NT2/D1 (cell line): ENCODE measurements at regions not wholly inside any gene's neighbourhood (a gene's known extent, or its start where the extent isn't known, plus 50 kb on each side); places are given as distances from the start of the nearest gene placed in this dataset.

ENCODE experiments used
- DNase-seq: peaks from one replicate; pipeline ENCODE4 v3.0.0-alpha.2; 2011; ENCODE audit warnings: low read depth, low spot score
- H3K27me3 ChIP-seq: 2 replicates; pipeline ENCODE4 v1.6.0; 2011; ENCODE audit warnings: mild to moderate bottlenecking; ENCODE audit not compliant: insufficient read length, insufficient read depth
- H3K36me3 ChIP-seq: 2 replicates; pipeline ENCODE4 v1.6.1; 2011; ENCODE audit warnings: mild to moderate bottlenecking, low read length, mixed read lengths; ENCODE audit not compliant: insufficient read depth, insufficient read length
- H3K4me1 ChIP-seq: 2 replicates; pipeline ENCODE4 v1.5.1; 2011; ENCODE audit not compliant: insufficient read depth, insufficient read length
- H3K4me3 ChIP-seq: 2 replicates; pipeline ENCODE4 v1.5.1; 2011; ENCODE audit warnings: low read depth; ENCODE audit not compliant: insufficient read length
- H3K9ac ChIP-seq: 2 replicates; pipeline ENCODE4 v1.6.0; 2011; ENCODE audit warnings: low read depth; ENCODE audit not compliant: insufficient read length
- H3K9me3 ChIP-seq: 2 replicates; pipeline ENCODE4 v1.5.1; 2011; ENCODE audit warnings: mild to moderate bottlenecking, low read length; ENCODE audit not compliant: insufficient read depth
- SUZ12 ChIP-seq: IDR thresholded peaks from 2 replicates; pipeline ENCODE4 v1.6.1; 2011; ENCODE audit not compliant: insufficient read length, insufficient read depth; ENCODE audit errors: extremely low read depth
- YY1 ChIP-seq: IDR thresholded peaks from 2 replicates; pipeline ENCODE4 v1.6.1; 2011; ENCODE audit not compliant: insufficient read length, insufficient read depth
- ZNF274 ChIP-seq: IDR thresholded peaks from 2 replicates; pipeline ENCODE4 v1.6.1; 2011; ENCODE audit warnings: mild to moderate bottlenecking, low read depth, low read length

GRCh38 chr11:109241988-109242536 is 179.9 kb upstream of the C11orf87 start:
- H3K9ac ChIP-seq, result no peak overlapping the region
- H3K27me3 ChIP-seq, result no peaks in the 10 kb centered on the region
- no peaks in the 10 kb centered on the region for H3K4me1 ChIP-seq
- no peak for TF ChIP-seq ZNF274
- no peak for TF ChIP-seq SUZ12
- no peak for TF ChIP-seq YY1
- no peaks in the 10 kb centered on the region for H3K36me3 ChIP-seq
- no peaks in the 10 kb centered on the region for H3K9me3 ChIP-seq
- H3K4me3 ChIP-seq, result no peak overlapping the region
- DNase-seq, result no peak

DNA sequence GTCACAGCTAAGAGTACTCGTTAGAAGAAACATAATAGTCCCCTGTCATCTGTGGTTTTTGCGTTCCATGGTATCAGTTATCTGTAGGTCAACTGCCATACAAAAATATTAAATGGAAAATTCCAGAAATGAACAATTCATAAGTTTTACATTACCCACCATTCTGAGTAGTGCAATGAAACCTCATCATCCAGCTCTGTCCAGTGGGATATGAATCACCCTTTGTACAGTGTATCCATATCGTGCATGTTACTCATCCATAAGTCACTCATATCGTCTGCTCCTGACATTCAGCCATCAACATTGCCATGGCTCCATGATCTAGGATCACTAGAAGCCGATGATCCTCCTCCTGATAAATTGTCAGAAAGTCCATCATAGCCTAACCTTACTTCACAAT is 174.9 kb upstream of the C11orf87 start:
- H3K4me1 ChIP-seq, result no peaks in the 10 kb centered on the region
- H3K4me3 ChIP-seq, result no peak overlapping the region
- TF ChIP-seq YY1, result no peak
- no peak for TF ChIP-seq SUZ12
- no peak for TF ChIP-seq ZNF274
- DNase-seq, result no peak
- no peaks in the 10 kb centered on the region for H3K9me3 ChIP-seq
- H3K36me3 ChIP-seq, result no peaks in the 10 kb centered on the region
- no peak overlapping the region for H3K9ac ChIP-seq
- no peaks in the 10 kb centered on the region for H3K27me3 ChIP-seq

DNA sequence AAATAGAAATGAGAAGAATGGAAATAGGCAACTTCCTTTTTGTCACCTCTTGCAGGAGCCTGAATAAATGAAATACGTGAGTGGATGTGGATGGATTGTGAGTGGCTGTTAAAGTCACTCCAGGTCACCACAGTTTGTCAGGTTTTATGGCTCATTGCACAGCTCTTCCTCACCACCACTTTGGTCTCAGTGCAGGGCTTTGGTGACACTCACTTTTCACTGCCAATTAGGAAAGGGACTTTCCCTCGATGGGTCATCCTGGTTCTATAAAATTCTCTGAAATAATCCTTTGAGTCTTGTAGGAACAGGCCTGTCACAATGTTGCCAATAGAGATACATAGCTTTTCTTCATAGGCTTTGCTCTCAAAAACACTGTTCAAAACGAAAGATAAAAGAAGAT is 172.4 kb upstream of the C11orf87 start:
- TF ChIP-seq SUZ12 (no peak), YY1 (no peak), ZNF274 (no peak)
- no peaks in the 10 kb centered on the region for H3K27me3 ChIP-seq
- H3K36me3 ChIP-seq, result no peaks in the 10 kb centered on the region
- no peak for DNase-seq
- H3K4me3 ChIP-seq, result no peak overlapping the region
- H3K9me3 ChIP-seq, result no peaks in the 10 kb centered on the region
- no peaks in the 10 kb centered on the region for H3K4me1 ChIP-seq
- no peak overlapping the region for H3K9ac ChIP-seq

DNA sequence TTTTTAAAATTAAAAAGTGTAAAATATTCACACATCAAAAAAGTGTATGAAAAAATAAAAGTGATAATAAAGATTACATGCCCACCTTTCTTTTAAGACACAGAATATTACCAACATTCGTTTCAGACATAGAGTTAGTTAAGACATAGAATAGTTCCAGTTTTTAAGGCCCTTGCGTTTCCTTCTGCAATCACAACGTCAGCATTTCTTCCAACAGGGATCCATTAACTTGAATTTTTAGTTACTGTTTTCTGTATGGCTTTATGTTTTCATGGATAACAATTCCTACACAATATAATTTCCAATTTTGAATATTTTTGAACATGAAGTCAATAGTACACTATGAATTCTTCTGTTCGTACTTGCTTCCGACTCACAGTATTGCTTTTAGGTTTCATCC is 170.8 kb upstream of the C11orf87 start:
- Histone ChIP-seq H3K9ac (no peak overlapping the region), H3K9me3 (no peaks in the 10 kb centered on the region), H3K36me3 (no peaks in the 10 kb centered on the region), H3K4me3 (no peak overlapping the region), H3K4me1 (no peaks in the 10 kb centered on the region), H3K27me3 (no peaks in the 10 kb centered on the region)
- no peak for DNase-seq
- no peak for TF ChIP-seq SUZ12
- TF ChIP-seq YY1, result no peak
- TF ChIP-seq ZNF274, result no peak

DNA sequence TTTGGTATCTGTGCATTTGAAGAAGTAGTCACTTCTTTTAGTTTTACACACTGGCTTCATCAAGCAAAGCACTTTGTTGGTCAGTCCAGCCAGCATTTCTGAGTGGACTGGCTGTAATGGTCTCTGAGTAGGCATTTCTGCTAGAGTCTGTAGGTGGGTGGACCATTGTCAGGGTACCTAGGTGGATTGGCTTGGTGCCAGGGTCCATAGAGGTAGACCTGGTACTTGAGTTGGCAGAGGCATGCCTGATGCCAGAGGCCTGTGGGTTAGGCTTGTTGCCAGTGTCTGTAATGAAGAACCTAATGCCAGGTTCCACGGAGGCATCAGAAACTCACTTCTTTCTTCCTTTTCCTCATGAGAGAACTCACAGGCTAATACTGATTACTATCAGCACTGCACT is 157.9 kb upstream of the C11orf87 start:
- TF ChIP-seq SUZ12 (no peak), ZNF274 (no peak), YY1 (no peak)
- Histone ChIP-seq H3K9ac (no peak overlapping the region), H3K4me1 (no peaks in the 10 kb centered on the region), H3K36me3 (no peaks in the 10 kb centered on the region), H3K27me3 (no peaks in the 10 kb centered on the region), H3K4me3 (no peak overlapping the region), H3K9me3 (peaks cover 13% of the 10 kb centered on the region; the same call in 1 of the 2 replicates)
- no peak for DNase-seq

DNA sequence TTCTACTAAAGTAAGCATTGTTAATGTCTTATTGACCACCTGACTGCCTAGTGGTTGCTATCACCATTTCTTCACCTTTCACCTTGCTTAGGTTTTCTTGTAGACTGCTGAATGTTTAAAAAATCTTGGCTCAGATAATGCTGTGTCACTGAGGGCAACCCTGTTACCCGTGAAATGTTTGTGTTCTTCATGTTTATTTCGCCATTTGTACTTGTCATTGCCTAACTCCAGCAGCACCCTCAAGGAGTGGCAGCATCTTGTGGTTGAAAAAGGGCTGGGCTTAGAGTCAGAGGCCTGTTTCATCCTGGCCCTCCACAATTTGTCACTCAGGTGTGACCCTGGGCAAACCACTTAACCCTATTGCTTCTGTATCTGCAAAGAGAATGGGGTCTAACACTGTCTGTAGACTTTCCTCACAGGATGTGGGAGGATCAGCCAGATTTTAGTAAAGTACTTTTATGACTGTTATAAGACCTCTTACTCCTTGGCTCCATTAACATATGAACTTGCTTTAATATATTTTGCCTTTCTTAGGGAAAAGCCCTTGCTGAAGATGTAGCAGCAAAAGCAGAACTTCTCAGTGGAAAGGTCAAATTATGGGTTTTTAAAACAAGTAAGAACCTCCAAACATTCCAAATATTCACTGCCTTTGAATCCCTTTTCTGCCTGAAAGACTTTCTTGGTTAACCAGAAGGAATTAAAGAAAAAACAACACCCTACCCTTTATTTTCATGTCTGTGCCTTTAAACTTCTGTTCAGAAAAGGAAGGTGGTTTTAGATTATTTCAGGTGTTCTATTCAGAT is 154.5 kb upstream of the C11orf87 start:
- no peak for DNase-seq
- no peak overlapping the region for H3K4me3 ChIP-seq
- H3K36me3 ChIP-seq, result no peaks in the 10 kb centered on the region
- TF ChIP-seq ZNF274, result no peak
- no peak for TF ChIP-seq SUZ12
- TF ChIP-seq YY1, result no peak
- no peak overlapping the region for H3K9ac ChIP-seq
- H3K27me3 ChIP-seq, result no peaks in the 10 kb centered on the region
- no peaks in the 10 kb centered on the region for H3K4me1 ChIP-seq
- H3K9me3 ChIP-seq, result peaks cover 11% of the 10 kb centered on the region; the same call in 1 of the 2 replicates

- Histone ChIP-seq H3K27me3 (no peaks in the 10 kb centered on the region), H3K4me3 (no peak overlapping the region), H3K9ac (no peak overlapping the region), H3K4me1 (peaks cover 2% of the 10 kb centered on the region), H3K36me3 (no peaks in the 10 kb centered on the region), H3K9me3 (no peaks in the 10 kb centered on the region)
- DNase-seq, result no peak
- TF ChIP-seq SUZ12, result no peak
These were observed 146.1 kb upstream of the C11orf87 start for GRCh38 chr11:109275931-109276330.
